ENCODE measurements at regions not wholly inside any gene's neighbourhood (a gene's known extent, or its start where the extent isn't known, plus 50 kb on each side); places are given as distances from the start of the nearest gene placed in this dataset.

GRCh38 chr2:88834376-88834775, 142.9 kb downstream of the RPIA start:
- no peak for DNase-seq (ENCODE audit: low spot score)

DNA sequence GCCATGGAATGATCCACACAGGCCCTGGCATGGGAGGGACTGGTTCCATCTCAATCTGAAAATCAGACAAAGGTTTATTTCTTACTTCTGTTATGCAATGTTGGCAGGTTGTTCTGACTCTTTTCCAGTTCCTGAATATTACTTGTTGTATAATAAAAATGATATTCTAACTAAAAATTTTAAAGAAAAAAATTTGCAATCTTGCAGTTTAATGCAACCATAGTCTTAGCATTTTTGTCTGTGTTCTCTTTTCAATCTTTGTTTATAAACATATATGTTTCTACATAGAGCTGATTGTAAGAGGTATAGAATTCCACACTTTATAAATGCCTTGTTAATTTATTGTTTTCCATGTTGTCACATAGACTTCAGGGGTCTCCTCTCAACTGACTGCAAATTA, 143.4 kb downstream of the RPIA start:
- no peak for DNase-seq (ENCODE audit: low spot score)

GRCh38 chr2:88835726-88836125, 144.3 kb downstream of the RPIA start:
- no peak for DNase-seq (ENCODE audit: low spot score)

DNA sequence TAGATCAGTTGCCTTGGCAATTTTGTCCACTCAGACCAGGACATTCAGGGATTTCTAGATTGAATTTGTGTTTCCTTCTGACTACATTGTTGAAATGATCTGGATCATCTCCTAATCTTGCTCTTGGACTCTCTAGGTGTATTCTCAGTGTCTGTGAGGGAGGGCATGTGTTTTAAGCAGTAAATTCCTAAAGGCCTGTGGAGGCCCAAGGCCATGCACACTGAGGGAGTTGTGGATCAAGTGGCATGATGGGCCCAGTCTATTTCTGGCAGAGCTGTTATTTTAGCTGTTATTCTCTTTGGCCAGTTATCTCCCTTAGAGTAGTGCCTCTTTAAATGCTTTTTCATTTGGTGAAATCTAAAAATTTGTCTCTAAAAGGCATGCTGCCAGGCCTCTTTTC, 144.9 kb downstream of the RPIA start:
- no peak for DNase-seq (ENCODE audit: low spot score)

- DNase-seq (ENCODE audit: low spot score) = no peak
These were observed 146.2 kb downstream of the RPIA start for GRCh38 chr2:88837511-88838160.

DNA sequence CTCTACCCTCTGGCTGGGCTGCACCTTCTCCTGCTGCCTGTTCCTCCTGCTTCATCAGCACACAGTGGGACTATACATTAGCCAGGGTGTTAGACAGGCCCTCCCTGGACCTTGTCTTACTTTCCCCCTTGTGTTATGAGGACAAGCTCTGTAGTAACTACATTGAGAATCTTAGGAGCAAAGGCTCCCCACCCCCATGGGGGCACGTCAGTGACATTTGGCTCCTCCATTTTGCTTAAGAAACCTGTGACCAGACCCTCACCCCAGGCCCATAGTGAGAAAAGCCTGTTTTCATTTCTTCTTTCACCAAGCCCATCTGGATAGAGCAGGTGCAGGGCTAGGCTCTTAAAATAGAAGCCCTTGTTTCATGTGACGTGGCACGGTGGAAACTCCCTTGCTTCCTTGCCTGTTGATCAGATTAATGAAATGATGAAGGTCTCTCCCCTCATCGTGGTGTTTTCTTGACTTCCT, 146.7 kb downstream of the RPIA start:
- no peak for DNase-seq (ENCODE audit: low spot score)

GRCh38 chr2:88841224-88841929, 149.9 kb downstream of the RPIA start:
- no peak for DNase-seq (ENCODE audit: low spot score)

DNA sequence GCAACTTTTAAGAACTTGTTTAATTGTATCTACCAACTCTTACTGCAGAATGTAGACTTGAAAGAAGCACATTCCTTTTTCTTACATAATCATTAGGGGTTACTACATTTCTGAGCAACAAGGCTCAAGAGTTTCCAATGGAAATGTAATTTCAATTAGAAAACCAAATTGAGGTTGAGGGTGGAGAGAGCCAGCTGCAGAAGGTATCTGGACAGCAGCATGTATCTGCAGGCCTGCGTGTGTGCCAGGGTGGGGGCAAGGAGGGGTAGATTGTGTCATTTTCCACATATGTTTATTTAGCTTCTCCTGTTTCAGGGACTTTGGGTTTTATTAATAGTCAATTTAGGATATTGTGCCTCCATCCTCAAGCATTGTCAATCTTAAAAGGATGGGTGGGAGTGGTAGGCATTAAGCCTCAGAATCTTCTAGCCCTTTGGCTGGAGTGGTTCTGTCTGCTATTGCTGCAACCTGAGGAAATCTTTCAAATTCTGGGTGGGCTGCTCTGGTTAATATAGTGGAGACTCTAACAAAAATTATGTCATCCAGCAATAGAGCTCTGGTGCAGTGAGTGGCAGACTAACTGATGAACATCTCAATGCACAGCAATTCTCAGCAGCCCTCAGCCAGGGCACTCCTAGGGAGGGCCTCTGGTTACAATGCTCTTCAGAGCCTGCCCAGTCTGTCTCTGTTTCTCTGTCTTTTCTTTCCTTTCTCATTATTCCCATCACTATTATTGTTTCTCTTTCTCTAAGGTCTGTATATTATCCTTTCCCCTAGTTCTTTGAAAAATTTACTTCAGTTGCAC, 151.4 kb downstream of the RPIA start:
- no peak for DNase-seq (ENCODE audit: low spot score)

GRCh38 chr2:88843651-88844050, 152.2 kb downstream of the RPIA start:
- no peak for DNase-seq (ENCODE audit: low spot score)

DNA sequence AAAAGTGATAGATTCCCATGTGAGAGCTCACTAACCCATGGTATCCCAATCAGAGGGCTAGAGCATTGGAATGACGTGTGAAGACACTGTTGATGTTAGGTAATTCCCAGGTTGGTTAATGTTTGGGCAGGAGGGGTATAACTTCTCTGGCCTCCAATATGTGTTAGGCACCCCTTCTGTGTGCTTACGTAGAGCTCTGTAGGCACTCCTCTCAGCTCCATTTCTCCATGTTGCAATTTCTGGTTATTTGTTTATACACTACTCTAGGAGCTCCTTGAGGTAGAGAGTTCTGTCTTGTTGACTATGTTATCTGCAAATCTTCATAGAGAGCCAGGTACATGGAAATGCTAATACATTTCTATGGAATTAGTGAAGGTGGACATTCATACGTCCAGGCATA, 153.5 kb downstream of the RPIA start:
- DNase-seq (ENCODE audit: low spot score) = no peak

DNA sequence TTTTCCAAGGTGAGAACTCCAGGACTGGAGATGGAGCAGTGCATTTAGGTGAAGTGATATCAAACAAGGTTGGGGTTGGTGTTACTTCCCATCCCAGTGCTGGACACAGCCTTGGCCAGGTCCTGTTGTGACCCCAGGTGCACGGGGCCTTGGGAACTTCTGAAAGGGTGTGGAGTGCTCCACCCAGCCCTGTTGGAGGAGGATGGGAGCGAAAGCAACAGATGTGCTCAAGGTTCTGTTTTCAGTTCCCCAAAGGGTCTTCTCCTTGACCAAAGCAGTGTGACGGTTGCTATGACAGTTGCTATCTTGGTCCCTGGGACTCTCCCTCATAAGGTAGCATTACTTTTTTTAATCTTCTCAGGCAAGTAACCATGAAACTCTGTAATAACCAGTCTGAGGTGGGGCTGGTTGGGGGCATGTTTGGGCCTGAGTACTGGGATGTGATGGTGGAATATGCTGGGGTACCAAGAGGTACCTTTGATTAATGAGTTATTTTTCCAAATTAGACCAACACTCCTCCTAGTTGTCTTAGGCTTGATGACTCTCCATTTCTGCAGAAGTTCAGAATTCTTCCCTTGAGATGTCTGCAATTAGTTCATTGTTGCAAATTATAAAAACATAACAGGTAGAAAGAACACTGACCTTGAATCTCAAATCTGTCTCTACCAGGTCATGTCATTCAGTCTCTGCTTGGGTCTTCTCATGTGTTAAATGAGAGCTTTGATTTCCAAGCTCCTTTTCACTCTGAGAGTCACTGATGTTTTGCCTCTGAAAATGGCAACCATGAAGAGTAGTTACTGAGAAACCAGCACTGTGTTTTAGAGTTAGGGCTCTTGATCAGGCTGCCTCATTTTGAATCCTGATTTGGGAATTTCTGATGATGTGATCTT, 154.5 kb downstream of the RPIA start:
- DNase-seq (ENCODE audit: low spot score) = no peak

GRCh38 chr2:88852753-88853402, 161.4 kb downstream of the RPIA start:
- DNase-seq (ENCODE audit: low spot score) = no peak

GRCh38 chr2:88853403-88853790, 161.9 kb downstream of the RPIA start:
- DNase-seq (ENCODE audit: low spot score) = no peak

- no peak for DNase-seq (ENCODE audit: low spot score)
These were observed 163.1 kb downstream of the RPIA start for GRCh38 chr2:88854528-88854927.

GRCh38 chr2:88855620-88856408, 164.3 kb downstream of the RPIA start:
- DNase-seq (ENCODE audit: low spot score) = no peak

DNA sequence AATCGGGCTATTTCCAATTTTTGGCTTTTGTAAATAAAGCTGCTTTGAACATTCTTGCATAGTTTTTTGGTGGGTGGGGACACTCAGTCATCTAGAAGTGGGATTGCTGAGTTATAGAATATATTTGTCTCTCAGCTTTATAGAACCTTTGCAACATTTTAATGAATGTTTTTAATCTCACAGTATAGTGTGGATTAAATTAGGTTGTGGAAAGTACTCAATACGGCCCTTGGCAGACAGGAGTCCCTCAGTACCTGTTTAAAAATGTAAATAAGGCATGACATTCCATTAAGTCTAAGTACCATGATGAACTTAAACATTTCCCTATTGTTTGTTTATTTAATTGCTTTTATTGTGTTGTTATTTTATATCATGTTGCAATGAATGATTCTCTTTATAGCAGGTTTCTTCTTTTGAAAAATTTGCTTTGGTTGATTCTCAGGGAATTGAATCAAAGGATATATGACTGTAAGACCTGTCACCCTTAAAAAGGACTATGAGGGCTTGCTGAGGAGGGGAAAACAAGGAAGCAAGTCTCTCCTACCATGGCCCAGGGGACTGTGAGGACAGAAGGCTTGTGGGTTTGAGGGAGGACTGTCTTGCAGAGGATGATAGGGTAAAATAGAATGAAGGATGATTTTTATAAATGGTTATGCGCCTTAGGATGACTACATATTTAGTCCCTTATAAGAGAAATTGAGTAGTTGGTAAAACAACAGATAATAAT, 165.1 kb downstream of the RPIA start:
- no peak for DNase-seq (ENCODE audit: low spot score)

DNA sequence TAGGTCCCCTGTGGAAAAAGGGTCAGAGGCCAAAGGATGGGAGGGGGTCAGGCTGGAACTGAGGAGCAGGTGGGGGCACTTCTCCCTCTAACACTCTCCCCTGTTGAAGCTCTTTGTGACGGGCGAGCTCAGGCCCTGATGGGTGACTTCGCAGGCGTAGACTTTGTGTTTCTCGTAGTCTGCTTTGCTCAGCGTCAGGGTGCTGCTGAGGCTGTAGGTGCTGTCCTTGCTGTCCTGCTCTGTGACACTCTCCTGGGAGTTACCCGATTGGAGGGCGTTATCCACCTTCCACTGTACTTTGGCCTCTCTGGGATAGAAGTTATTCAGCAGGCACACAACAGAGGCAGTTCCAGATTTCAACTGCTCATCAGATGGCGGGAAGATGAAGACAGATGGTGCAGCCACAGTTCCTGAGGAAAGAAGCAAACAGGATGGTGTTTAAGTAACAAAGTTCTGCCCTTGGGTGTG, 165.8 kb downstream of the RPIA start:
- DNase-seq (ENCODE audit: low spot score) = peak; percentile 50

- DNase-seq (ENCODE audit: low spot score) = peak; percentile 12
These were observed 166.5 kb downstream of the RPIA start for GRCh38 chr2:88857951-88858411.

DNA sequence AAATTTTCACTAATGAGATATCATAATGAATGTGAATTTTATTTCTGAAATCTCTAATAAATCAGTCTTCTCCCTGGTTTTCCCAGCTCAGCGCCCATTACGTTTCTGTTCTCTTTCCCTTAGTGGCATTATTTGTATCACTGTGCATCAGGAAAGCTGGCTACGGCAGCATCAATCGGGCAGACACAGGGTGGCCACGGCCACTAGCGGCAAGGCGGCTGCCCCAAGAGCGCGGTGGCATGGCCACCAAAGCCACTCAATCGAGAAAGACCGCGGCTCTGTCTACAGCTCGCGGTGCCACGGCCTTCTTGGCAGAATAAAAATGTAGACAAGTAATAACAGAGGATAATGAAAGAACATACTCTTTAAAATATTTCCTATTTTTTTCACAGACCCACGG, 168.0 kb downstream of the RPIA start:
- DNase-seq (ENCODE audit: low spot score) = no peak

Data from HuH-7 (cell line).